CD14-positive monocyte (primary cell): ENCODE measurements at regions not wholly inside any gene's neighbourhood (a gene's known extent, or its start where the extent isn't known, plus 50 kb on each side); places are given as distances from the start of the nearest gene placed in this dataset.

Experiments
- DNase-seq, 3 donors: peaks; one replicate each; pipeline ENCODE4 v3.0.0-alpha.2; 2011 to 2022
- H2AFZ ChIP-seq: 2 replicates; pipeline ENCODE4 v1.6.0; 2012; ENCODE audit warnings: mild to moderate bottlenecking, low read depth, low read length, inconsistent platforms; ENCODE audit not compliant: insufficient read depth, poor library complexity, severe bottlenecking
- H3K27ac ChIP-seq, 2 donors: 1 replicate in 1 of 2; 2 replicates in 1 of 2; pipeline ENCODE4 v1.5.1; 2012 to 2013; ENCODE audit warnings: low read length in 2 of 2, control low read depth in 1 of 2, inconsistent platforms in 1 of 2, low read depth in 1 of 2, mild to moderate bottlenecking in 1 of 2
- H3K27me3 ChIP-seq, 2 donors: one replicate each; pipeline versions ENCODE4 v1.6.0 to v1.6.1; 2011 to 2013; ENCODE audit warnings: low read length in 2 of 2; ENCODE audit not compliant: control insufficient read depth in 2 of 2, insufficient read depth in 2 of 2
- H3K36me3 ChIP-seq, 2 donors: replicated peaks in 1 of 2; 1 replicate in 1 of 2; 2 replicates in 1 of 2; pipeline versions ENCODE4 v1.5.1 to v1.6.1; 2012 to 2013; ENCODE audit warnings: low read length in 2 of 2, control low read depth in 1 of 2, inconsistent platforms in 1 of 2, mild to moderate bottlenecking in 1 of 2; ENCODE audit not compliant: insufficient read depth in 2 of 2, control insufficient read depth in 1 of 2
- H3K4me1 ChIP-seq, 2 donors: 1 replicate in 1 of 2; 2 replicates in 1 of 2; pipeline versions ENCODE4 v1.5.1 to v1.6.1; 2012 to 2013; ENCODE audit warnings: low read length in 2 of 2, control low read depth in 1 of 2, inconsistent platforms in 1 of 2, mild to moderate bottlenecking in 1 of 2, moderate library complexity in 1 of 2; ENCODE audit not compliant: insufficient read depth in 2 of 2, control insufficient read depth in 1 of 2
- H3K4me2 ChIP-seq: replicated peaks from 2 replicates; pipeline ENCODE3; 2012; ENCODE audit warnings: low read length, moderate library complexity, mild to moderate bottlenecking; ENCODE audit not compliant: poor library complexity, severe bottlenecking; ENCODE audit errors: extremely low read depth
- H3K4me3 ChIP-seq, 3 experiments: fragments of 200-600 bp in 1 of 3; sonication (generic) in 1 of 3; replicated peaks in 1 of 3; 1 replicate in 2 of 3; 2 replicates in 1 of 3; pipeline ENCODE4 v1.5.1; 2011 to 2013; ENCODE audit warnings: low read length in 3 of 3, mild to moderate bottlenecking in 3 of 3, control low read depth in 2 of 3, low read depth in 2 of 3, inconsistent platforms in 1 of 3, moderate library complexity in 1 of 3
- H3K79me2 ChIP-seq: 2 replicates; pipeline ENCODE4 v1.6.0; 2012; ENCODE audit warnings: mild to moderate bottlenecking, control low read depth, inconsistent platforms, low read length, moderate library complexity; ENCODE audit not compliant: insufficient read depth
- H3K9ac ChIP-seq: 2 replicates; pipeline ENCODE4 v1.6.0; 2017; ENCODE audit warnings: low read length, mild to moderate bottlenecking; ENCODE audit not compliant: insufficient read depth, poor library complexity, severe bottlenecking
- H3K9me3 ChIP-seq, 2 donors: replicated peaks in 1 of 2; 1 replicate in 1 of 2; 2 replicates in 1 of 2; pipeline versions ENCODE4 v1.5.1 to v1.6.1; 2012 to 2013; ENCODE audit warnings: low read length in 2 of 2, control low read depth in 1 of 2; ENCODE audit not compliant: control insufficient read depth in 1 of 2, insufficient read depth in 1 of 2
- H4K20me1 ChIP-seq: 2 replicates; pipeline ENCODE4 v1.6.0; 2012; ENCODE audit warnings: mild to moderate bottlenecking, low read length, control low read depth, moderate library complexity; ENCODE audit not compliant: insufficient read depth
- H3K27ac Mint-ChIP-seq, 7 donors: one replicate each; pipeline ENCODE4 v1.8.0; 2020; ENCODE audit warnings: mild to moderate bottlenecking in 7 of 7, mixed read lengths in 7 of 7, moderate library complexity in 6 of 7, inconsistent platforms in 2 of 7
- H3K27me3 Mint-ChIP-seq, 3 donors: one replicate each; pipeline ENCODE4 v1.8.0; 2021 to 2022; ENCODE audit warnings: low read depth in 3 of 3, mild to moderate bottlenecking in 3 of 3, mixed read lengths in 3 of 3, moderate library complexity in 3 of 3, inconsistent platforms in 1 of 3
- H3K36me3 Mint-ChIP-seq, 2 donors: one replicate each; pipeline ENCODE4 v1.8.0; 2020; ENCODE audit warnings: mixed read lengths in 2 of 2, inconsistent platforms in 1 of 2, mild to moderate bottlenecking in 1 of 2
- H3K4me1 Mint-ChIP-seq: one replicate; pipeline ENCODE4 v1.8.0; 2020; ENCODE audit warnings: mild to moderate bottlenecking, mixed read lengths
- H3K4me3 Mint-ChIP-seq, 2 donors: one replicate each; pipeline ENCODE4 v1.8.0; 2020; ENCODE audit warnings: mild to moderate bottlenecking in 2 of 2, mixed read lengths in 2 of 2, moderate library complexity in 1 of 2
- H3K9me3 Mint-ChIP-seq, 7 donors: one replicate each; pipeline ENCODE4 v1.8.0; 2020 to 2022; ENCODE audit warnings: mixed read lengths in 7 of 7, mild to moderate bottlenecking in 6 of 7, moderate library complexity in 6 of 7, inconsistent platforms in 2 of 7
- WGBS: methylation state at CpG from one replicate; pipeline ENCODE4 v1.1.5; 2013; ENCODE audit warnings: missing lambda C conversion rate; ENCODE audit not compliant: insufficient coverage; 5-methylcytosine and 5-hydroxymethylcytosine counted together
- intact Hi-C, 2 donors: fragments of 100-400 bp; cut with micrococcal nuclease; formaldehyde crosslinking; loops; one replicate each; pipeline versions ENCODE4 v1.15.0 to v1.15.1; 2023
- TF ChIP-seq, protein P1 (sequence below): fragments of 200-600 bp; IDR thresholded peaks from one replicate; pipeline ENCODE4 v1.8.0; 2022; ENCODE audit warnings: antibody characterized with exemption, mild to moderate bottlenecking

GRCh38 chr7:156461881-156462665 is 178.5 kb upstream of the RNF32 start:
- Histone ChIP-seq H3K27me3 (peaks cover 0 to 3% of the 10 kb centered on the region in 2 donors), H3K9ac (no peak overlapping the region), H3K9me3 (no peaks in the 10 kb centered on the region), H4K20me1 (no peaks in the 10 kb centered on the region), H3K4me1 (no peaks in the 10 kb centered on the region), H3K27ac (no peak overlapping the region), H3K4me2 (no peak overlapping the region), H3K79me2 (no peaks in the 10 kb centered on the region), H3K4me3 (no peak overlapping the region), H2AFZ (no peak overlapping the region), H3K36me3 (no peaks in the 10 kb centered on the region)
- intact Hi-C loops = no loop called here
- no peak for DNase-seq
- peaks cover 2% of the 10 kb centered on the region for H3K4me1 Mint-ChIP-seq
- H3K27ac Mint-ChIP-seq = no peak overlapping the region
- peaks cover 3 to 16% (median 5%) of the 10 kb centered on the region in 7 donors for H3K9me3 Mint-ChIP-seq
- 83% methylated on average over 17 of the region's 22 CpGs for WGBS
- H3K4me3 Mint-ChIP-seq = no peak overlapping the region
- H3K27me3 Mint-ChIP-seq = peaks cover 5 to 13% (median 10%) of the 10 kb centered on the region in 3 donors
- H3K36me3 Mint-ChIP-seq = no peaks in the 10 kb centered on the region
- TF ChIP-seq, protein P1, sequence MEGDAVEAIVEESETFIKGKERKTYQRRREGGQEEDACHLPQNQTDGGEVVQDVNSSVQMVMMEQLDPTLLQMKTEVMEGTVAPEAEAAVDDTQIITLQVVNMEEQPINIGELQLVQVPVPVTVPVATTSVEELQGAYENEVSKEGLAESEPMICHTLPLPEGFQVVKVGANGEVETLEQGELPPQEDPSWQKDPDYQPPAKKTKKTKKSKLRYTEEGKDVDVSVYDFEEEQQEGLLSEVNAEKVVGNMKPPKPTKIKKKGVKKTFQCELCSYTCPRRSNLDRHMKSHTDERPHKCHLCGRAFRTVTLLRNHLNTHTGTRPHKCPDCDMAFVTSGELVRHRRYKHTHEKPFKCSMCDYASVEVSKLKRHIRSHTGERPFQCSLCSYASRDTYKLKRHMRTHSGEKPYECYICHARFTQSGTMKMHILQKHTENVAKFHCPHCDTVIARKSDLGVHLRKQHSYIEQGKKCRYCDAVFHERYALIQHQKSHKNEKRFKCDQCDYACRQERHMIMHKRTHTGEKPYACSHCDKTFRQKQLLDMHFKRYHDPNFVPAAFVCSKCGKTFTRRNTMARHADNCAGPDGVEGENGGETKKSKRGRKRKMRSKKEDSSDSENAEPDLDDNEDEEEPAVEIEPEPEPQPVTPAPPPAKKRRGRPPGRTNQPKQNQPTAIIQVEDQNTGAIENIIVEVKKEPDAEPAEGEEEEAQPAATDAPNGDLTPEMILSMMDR = no peak

GRCh38 chr7:156460858-156461627 is 179.5 kb upstream of the RNF32 start:
- H3K36me3 Mint-ChIP-seq = no peaks in the 10 kb centered on the region
- no peaks in the 10 kb centered on the region for H3K79me2 ChIP-seq
- no peaks in the 10 kb centered on the region for H3K36me3 ChIP-seq
- H3K4me3 ChIP-seq = no peak overlapping the region
- no peak overlapping the region for H3K27ac ChIP-seq
- H3K27me3 Mint-ChIP-seq = peaks cover 8 to 12% (median 8%) of the 10 kb centered on the region in 3 donors
- no peaks in the 10 kb centered on the region for H4K20me1 ChIP-seq
- H3K9me3 Mint-ChIP-seq = peaks cover 3 to 19% (median 5%) of the 10 kb centered on the region in 7 donors
- no peak for DNase-seq
- no peaks in the 10 kb centered on the region for H3K9me3 ChIP-seq
- H3K4me1 Mint-ChIP-seq = peaks cover 2% of the 10 kb centered on the region
- H3K27ac Mint-ChIP-seq = no peak overlapping the region
- no peak overlapping the region for H2AFZ ChIP-seq
- H3K4me1 ChIP-seq = no peaks in the 10 kb centered on the region
- intact Hi-C loops = no loop called here
- H3K27me3 ChIP-seq = no peaks in the 10 kb centered on the region
- 77% methylated on average over 9 of the region's 12 CpGs for WGBS
- TF ChIP-seq, protein P1 = no peak
- no peak overlapping the region for H3K9ac ChIP-seq
- H3K4me2 ChIP-seq = no peak overlapping the region
- H3K4me3 Mint-ChIP-seq = no peak overlapping the region
